IPS DF 6.9 (cell line): ENCODE measurements at regions not wholly inside any gene's neighbourhood (a gene's known extent, or its start where the extent isn't known, plus 50 kb on each side); places are given as distances from the start of the nearest gene placed in this dataset.

Source experiments
- DNase-seq: peaks from one replicate; pipeline ENCODE4 v3.0.0-alpha.2; 2013; ENCODE audit warnings: low read depth, low spot score
- H3K27ac ChIP-seq: one replicate; pipeline ENCODE4 v1.5.1; 2013; ENCODE audit warnings: low read length, control low read depth
- H3K27me3 ChIP-seq: 2 replicates; pipeline ENCODE4 v1.6.1; 2013; ENCODE audit warnings: mild to moderate bottlenecking, low read length; ENCODE audit not compliant: control insufficient read depth, insufficient read depth
- H3K36me3 ChIP-seq: 2 replicates; pipeline ENCODE4 v1.6.1; 2013; ENCODE audit warnings: low read length; ENCODE audit not compliant: control insufficient read depth, insufficient read depth
- H3K4me1 ChIP-seq: 2 replicates; pipeline ENCODE4 v1.6.1; 2013; ENCODE audit warnings: low read length; ENCODE audit not compliant: control insufficient read depth, insufficient read depth
- H3K4me3 ChIP-seq: 2 replicates; pipeline ENCODE4 v1.5.1; 2013; ENCODE audit warnings: mild to moderate bottlenecking, low read length
- H3K9me3 ChIP-seq: 2 replicates; pipeline ENCODE4 v1.6.1; 2013; ENCODE audit warnings: low read length, inconsistent platforms; ENCODE audit not compliant: control insufficient read depth, insufficient read depth
- WGBS: extraction: QIAGEN DNeasy Blood & Tissue Kit; methylation state at CpG from one replicate; pipeline ENCODE4 v1.1.7; 2013; ENCODE audit warnings: mixed read lengths, missing lambda C conversion rate; ENCODE audit not compliant: insufficient read length, insufficient coverage; 5-methylcytosine and 5-hydroxymethylcytosine counted together

DNA sequence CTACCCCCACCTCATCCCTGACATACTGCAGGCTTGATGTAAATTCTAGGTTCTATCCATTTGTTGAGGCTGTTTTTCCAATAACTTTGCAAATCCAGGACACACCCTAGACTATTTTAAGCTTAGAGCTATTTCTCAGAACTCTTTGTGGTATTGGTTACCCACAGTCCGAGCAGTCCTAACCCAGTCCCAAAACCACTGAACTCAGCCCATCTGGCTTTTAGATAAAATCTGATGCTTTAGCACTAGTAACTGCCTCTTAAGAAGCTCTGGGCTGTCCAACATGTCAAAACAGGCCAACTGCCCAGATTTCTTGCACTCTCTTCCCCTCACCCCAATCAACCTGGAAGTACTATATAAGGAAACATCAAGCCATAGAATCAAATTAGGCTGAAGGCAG is 344.4 kb upstream of the CADM1 start:
- H3K27ac ChIP-seq: no peak overlapping the region
- DNase-seq: no peak
- WGBS: no CpG with 5 or more reads among the region's 1 CpG
- H3K4me3 ChIP-seq: no peak overlapping the region
- no peaks in the 10 kb centered on the region for H3K27me3 ChIP-seq
- no peaks in the 10 kb centered on the region for H3K36me3 ChIP-seq
- no peaks in the 10 kb centered on the region for H3K4me1 ChIP-seq
- no peaks in the 10 kb centered on the region for H3K9me3 ChIP-seq

DNA sequence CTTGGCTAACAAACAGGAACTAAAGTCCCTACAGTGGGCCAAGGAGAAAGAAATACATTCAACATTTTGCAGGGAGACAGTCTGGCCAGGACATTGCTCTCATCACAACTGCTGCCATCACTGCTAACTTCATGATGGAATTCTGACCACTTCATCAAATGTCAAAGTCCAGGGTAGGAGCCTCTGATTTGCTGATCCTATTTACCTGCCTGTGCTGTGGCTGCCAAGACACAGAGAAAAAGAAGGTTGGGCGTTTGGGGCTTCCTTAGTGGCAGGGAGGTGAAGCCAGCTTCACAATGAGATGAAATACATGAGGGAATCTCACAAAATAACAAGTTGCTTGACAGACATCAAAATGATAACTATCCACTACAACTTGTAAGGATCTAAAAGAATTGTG is 343.9 kb upstream of the CADM1 start:
- Histone ChIP-seq H3K27ac (no peak overlapping the region), H3K27me3 (no peaks in the 10 kb centered on the region), H3K4me3 (no peak overlapping the region), H3K4me1 (no peaks in the 10 kb centered on the region), H3K36me3 (no peaks in the 10 kb centered on the region), H3K9me3 (no peaks in the 10 kb centered on the region)
- DNase-seq: no peak
- WGBS: no CpG with 5 or more reads among the region's 1 CpG

- no CpG with 5 or more reads among the region's 1 CpG for WGBS
- H3K27ac ChIP-seq: no peak overlapping the region
- no peaks in the 10 kb centered on the region for H3K27me3 ChIP-seq
- H3K4me1 ChIP-seq: no peaks in the 10 kb centered on the region
- DNase-seq: no peak
- no peaks in the 10 kb centered on the region for H3K36me3 ChIP-seq
- H3K4me3 ChIP-seq: no peak overlapping the region
- no peaks in the 10 kb centered on the region for H3K9me3 ChIP-seq
Measured at GRCh38 chr11:115845872-115846271, 341.7 kb upstream of the CADM1 start.

GRCh38 chr11:115843685-115844084 is 339.5 kb upstream of the CADM1 start:
- WGBS: no CpG with 5 or more reads among the region's 3 CpGs

DNA sequence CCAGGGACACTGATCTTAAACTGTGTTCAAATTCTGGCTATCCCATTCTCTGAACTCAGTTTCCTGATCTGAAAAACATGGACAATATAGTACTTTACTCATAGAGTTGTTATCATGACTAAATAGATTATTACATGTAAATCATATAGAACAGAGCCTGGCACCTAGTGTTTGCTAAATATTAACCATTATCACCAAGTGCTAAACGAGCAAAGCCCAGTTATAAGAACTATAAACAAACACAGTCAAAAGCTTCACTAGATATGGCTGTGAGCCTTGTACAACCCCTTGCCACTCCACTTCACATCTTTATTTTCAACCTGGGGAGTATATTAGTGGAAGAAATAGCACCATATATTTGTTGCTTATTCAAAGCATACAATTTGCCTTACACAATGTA is 338.9 kb upstream of the CADM1 start:
- Histone ChIP-seq H3K27ac (no peak overlapping the region), H3K36me3 (no peaks in the 10 kb centered on the region), H3K4me1 (no peaks in the 10 kb centered on the region), H3K4me3 (no peak overlapping the region), H3K9me3 (no peaks in the 10 kb centered on the region), H3K27me3 (no peaks in the 10 kb centered on the region)
- no peak for DNase-seq
- no CpG with 5 or more reads among the region's 1 CpG for WGBS

More at GRCh38 chr11:115843685-115844084, 339.5 kb upstream of the CADM1 start:
- DNase-seq: no peak
- no peaks in the 10 kb centered on the region for H3K36me3 ChIP-seq
- no peaks in the 10 kb centered on the region for H3K9me3 ChIP-seq
- no peak overlapping the region for H3K4me3 ChIP-seq
- H3K27me3 ChIP-seq: no peaks in the 10 kb centered on the region
- no peaks in the 10 kb centered on the region for H3K4me1 ChIP-seq
- H3K27ac ChIP-seq: no peak overlapping the region

DNA sequence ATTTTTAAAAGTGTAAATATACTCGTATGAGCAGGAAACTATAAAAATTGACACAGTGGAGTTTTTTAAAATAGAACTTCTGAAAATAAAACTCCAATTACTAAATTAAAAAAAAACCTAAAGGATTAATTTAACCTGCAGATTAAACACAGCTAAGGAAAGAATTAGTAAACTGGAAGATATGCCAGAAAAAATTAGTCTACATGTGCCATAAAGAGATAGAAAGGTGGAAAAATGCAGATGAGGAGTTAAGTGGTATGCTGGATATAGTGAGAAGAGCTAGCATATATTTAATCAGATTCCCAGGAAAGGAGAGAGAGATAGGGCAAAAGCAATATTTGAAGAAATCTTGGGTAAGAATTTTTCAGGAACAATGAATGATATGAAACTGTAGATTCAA is 315.8 kb upstream of the CADM1 start:
- no peaks in the 10 kb centered on the region for H3K36me3 ChIP-seq
- no CpG with 5 or more reads among the region's 1 CpG for WGBS
- H3K9me3 ChIP-seq: no peaks in the 10 kb centered on the region
- H3K27me3 ChIP-seq: no peaks in the 10 kb centered on the region
- peaks cover 6% of the 10 kb centered on the region for H3K4me1 ChIP-seq
- no peak overlapping the region for H3K27ac ChIP-seq
- no peak for DNase-seq
- no peak overlapping the region for H3K4me3 ChIP-seq

DNA sequence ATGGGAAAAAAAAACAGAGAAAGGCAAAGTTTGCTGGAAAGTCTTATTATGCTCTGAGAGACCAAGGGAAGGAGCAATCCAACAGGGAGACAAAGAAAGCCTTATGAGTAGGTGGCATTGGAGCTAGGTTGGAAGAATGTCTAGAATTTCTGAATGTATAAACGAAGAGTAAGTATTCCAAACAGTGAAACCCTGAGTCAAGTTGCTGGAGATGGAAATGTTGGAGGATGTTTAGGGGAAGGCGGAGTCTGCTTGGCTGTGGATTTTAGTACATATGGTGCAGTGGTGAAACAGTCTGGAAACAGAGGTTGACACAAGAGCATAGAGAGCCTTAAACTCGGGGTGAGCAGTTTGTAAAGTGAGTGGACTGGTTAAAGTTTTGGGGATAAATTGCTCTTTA is 314.8 kb upstream of the CADM1 start:
- no peaks in the 10 kb centered on the region for H3K36me3 ChIP-seq
- H3K9me3 ChIP-seq: no peaks in the 10 kb centered on the region
- peaks cover 6% of the 10 kb centered on the region; the same call in 1 of the 2 replicates for H3K4me1 ChIP-seq
- DNase-seq: no peak
- H3K27ac ChIP-seq: no peak overlapping the region
- WGBS: no CpG with 5 or more reads among the region's 3 CpGs
- no peak overlapping the region for H3K4me3 ChIP-seq
- no peaks in the 10 kb centered on the region for H3K27me3 ChIP-seq

- no peak for DNase-seq
- Histone ChIP-seq H3K9me3 (no peaks in the 10 kb centered on the region), H3K4me1 (peaks cover 6% of the 10 kb centered on the region; the same call in 1 of the 2 replicates), H3K27me3 (no peaks in the 10 kb centered on the region), H3K36me3 (no peaks in the 10 kb centered on the region), H3K27ac (no peak overlapping the region), H3K4me3 (no peak overlapping the region)
- no CpG with 5 or more reads among the region's 6 CpGs for WGBS
Measured at GRCh38 chr11:115817844-115818468, 313.7 kb upstream of the CADM1 start.

DNA sequence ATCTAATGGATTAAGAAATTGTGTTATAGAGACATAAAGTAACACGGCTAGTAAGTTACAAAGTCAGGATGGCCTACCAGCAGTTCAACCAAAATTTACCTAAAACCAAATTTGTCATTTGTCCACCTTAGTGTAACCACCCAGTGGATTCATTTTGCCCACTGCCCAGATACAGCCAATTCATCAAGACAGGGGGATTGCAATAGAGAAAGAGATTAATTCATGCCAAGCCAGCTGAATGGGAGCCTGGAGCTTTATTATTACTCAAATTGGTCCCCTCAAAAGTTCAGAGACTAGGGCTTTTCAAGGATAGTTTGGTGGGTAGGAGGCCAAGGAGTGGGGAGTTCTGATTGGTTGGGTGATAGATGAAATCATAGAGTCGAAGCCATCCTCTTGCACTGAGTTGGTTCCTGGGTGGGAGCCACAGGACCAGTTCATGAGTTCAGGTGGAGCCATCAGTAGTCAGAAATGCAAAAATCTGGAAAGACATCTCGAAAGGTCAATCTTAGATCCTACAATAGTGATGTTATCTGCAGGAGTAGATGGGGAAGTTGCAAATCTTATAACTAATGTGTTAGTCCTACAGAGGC is 304.2 kb upstream of the CADM1 start:
- no peak overlapping the region for H3K27ac ChIP-seq
- no peak for DNase-seq
- no peaks in the 10 kb centered on the region for H3K4me1 ChIP-seq
- H3K36me3 ChIP-seq: no peaks in the 10 kb centered on the region
- no peaks in the 10 kb centered on the region for H3K9me3 ChIP-seq
- no CpG with 5 or more reads among the region's 3 CpGs for WGBS
- no peak overlapping the region for H3K4me3 ChIP-seq
- no peaks in the 10 kb centered on the region for H3K27me3 ChIP-seq

- no peak overlapping the region for H3K27ac ChIP-seq
- no peak overlapping the region for H3K4me3 ChIP-seq
- H3K36me3 ChIP-seq: no peaks in the 10 kb centered on the region
- DNase-seq: no peak
- no peaks in the 10 kb centered on the region for H3K27me3 ChIP-seq
- no CpG with 5 or more reads among the region's 2 CpGs for WGBS
- H3K4me1 ChIP-seq: no peaks in the 10 kb centered on the region
- H3K9me3 ChIP-seq: no peaks in the 10 kb centered on the region
Measured at GRCh38 chr11:115806056-115806455, 301.8 kb upstream of the CADM1 start.
